ENCODE measurements at regions not wholly inside any gene's neighbourhood (a gene's known extent, or its start where the extent isn't known, plus 50 kb on each side); places are given as distances from the start of the nearest gene placed in this dataset.

DNA sequence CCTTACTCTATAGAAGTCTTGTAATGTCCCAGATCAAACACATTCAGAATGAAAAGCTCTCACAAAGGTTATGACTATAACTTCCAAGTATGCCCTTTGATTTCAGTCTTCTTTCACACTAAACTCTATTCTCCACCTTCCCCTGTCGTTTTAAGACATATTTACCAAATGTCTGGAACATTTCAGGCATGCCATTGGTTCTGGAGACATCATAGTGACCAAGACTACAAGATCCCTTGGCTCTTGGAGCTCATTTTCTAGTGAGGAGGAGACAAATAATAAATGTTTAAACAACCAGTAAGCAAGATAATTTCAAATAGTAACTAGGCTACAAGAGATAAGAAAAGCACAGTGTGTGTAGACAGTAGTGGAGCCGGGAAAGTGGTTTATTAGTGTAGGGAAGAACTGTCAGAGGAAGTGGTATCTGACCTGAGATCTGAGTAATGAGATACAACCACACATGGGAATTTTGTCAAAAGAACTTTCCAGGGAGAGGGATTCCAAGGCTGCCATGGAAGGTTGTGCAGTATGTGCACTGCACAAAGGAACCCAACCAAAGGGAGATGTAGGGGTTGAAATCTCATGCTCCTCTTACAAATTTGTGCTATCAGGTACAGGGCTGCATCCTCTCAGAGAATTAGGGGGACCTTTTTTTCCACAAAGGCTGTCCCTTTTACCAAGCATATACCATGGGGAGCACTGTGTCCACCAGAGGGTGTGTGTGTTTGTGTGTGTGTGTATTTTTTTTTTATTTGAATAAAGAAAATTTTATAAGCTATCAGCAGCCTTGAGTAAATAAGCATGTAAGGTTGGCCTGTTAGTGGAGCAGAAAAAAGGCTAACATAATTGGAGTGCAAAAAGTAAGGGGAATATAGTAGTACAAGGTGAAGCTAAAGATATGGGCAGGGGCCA lies 1279.1 kb upstream of the WWC1 start:
- no peak overlapping the region for H3K27ac ChIP-seq

DNA sequence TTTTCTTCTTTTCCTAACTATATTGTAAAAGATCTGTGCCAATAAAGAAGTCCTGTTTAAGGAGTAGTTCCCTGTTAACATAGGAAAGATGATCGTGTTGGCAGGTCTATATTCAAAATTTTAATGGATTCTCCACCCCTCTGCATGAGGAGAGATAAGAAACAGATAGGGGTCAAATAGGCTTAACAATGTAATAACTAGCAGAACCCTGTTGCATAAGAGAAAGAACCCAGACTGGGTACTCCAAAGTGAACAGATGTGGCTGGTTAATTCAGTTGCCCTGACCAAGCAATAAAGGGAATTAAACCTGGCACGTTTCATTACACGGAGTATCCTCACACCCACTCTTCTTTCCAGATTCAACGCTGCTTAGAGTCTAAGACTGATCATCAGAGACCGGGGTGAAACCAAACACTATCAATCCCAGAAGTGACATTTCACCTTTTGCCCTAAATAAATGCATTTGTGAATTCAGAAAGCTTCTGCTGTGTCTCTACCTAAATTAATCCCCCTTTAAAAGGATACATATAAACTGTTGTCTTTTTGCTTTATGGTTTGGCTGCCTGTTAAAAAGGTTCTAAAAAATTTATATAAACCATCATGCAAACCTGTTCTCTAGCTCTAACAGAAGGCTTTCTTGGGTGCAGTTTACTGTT lies 1276.9 kb upstream of the WWC1 start:
- no peak overlapping the region for H3K27ac ChIP-seq

More for the DNA sequence above, 1279.1 kb upstream of the WWC1 start:
- H3K4me3 ChIP-seq, result no peak overlapping the region

DNA sequence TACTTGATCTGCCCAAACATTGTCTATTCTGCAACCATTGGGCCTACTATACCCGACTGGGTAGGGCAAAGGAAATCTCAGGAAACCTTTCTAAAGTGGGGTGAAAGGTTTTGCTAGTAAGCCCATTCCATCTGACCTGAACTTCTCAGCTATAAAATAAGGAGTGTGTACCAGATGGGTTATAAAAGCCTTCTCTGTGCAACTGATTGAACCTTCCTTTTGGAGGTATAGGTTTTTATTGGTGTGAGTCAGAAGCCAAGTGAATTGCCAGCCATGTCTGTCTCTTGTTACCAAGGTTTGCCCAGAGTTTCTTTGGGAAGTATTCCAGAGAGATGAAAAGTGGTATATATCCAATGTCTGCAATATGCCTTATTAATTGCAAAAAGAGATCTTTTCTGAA lies 1271.0 kb upstream of the WWC1 start:
- Histone ChIP-seq H3K27ac (no peak overlapping the region), H3K4me3 (no peak overlapping the region)

More for the DNA sequence above, 1276.9 kb upstream of the WWC1 start:
- H3K4me3 ChIP-seq, result no peak overlapping the region

DNA sequence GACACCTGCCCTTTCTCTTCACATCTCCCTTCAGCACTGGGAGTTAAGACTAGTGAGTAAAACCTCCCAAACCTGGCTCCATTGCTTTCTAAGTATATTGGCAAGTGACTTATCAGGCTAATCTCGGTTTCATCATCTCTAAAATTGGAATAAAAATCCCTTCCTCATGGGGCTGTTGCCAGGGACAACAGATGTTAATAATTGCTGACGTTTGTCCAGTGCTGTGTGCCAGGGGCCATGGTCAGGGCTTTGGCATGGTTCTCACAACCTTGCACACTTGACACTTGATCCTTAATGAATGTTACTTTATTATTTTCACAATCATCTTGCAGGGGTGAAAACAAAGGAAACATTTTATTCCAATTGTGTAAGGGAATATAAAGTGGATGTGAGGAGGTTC lies 1262.0 kb upstream of the WWC1 start:
- no peak overlapping the region for H3K4me3 ChIP-seq

DNA sequence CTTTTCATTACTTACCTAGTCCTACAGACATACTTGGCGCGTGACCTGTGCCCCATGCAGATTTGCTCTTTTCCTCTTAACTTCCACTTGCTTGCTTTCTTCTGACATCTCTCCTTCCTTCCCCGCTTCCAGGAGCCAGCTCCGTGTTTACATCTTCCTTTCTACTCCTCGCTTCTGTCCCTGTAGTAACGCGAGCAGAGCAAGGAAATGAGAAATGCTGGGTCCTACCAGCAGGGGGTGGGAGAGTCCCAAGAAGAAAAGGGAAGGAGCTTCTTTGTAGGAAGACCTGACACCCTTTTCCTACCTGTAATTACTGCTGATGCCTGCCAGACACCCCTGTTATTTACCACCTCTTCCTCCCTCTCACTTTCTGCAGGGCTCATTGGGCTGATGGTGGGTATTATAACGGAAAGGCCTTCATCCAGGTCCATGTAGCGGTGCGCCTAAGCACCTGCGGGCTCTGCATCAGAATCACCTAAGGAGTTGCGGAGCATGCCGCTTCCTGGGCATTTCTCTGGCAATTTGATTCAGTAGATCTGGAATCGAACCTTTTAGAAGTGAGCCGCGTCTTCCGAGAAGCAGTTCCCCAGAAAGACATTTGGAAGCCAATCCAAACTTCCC lies 1260.8 kb upstream of the WWC1 start:
- Histone ChIP-seq H3K27ac (no peak overlapping the region), H3K4me3 (no peak overlapping the region)

More for the DNA sequence above, 1262.0 kb upstream of the WWC1 start:
- H3K27ac ChIP-seq, result no peak overlapping the region

DNA sequence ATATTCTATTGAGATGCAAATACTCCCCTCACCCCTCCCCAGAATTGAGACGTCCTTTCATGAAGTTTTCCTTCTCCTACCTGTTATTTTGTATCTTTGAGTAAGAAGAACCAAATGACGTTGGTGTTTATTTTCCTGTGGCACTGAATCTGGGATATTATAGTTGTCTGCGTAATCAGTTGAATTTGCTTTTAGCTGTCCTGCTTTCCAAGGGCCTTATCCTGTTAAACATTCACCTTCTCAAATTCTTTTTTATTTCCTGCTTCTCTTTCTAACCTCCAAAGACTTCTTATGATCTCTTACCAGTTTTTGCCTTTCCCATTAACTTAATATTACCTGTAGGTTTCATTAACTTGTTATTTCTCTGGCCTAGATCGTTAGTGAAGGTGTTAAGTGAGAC lies 1254.9 kb upstream of the WWC1 start:
- no peak overlapping the region for H3K27ac ChIP-seq
- H3K4me3 ChIP-seq, result no peak overlapping the region

DNA sequence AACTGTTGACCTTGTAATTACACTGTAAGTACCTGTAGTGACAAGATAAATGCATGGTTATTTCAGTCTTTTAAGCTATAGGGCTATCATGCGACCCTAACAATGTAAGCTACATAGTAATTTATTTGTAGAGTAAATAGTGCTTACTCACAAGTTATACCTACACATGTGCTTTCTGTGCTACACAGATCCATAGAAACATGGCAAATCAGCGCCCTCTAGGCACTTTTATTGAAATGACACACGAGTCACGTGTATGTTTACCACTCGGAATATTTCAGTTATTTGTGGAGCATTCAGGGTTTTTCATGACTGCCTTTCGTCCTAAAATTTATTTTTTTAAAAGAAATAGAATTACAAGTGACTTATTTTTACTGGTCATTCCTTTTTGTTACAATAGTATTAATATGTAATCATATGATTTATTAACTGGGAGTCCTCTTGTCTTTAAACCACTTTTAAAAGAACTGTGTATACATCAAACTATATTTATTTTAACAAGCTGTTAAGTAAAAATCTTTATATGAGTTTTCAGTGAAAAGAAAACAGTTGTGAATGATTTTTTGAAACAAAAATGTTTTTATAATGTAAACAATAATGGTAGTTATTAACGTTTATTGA lies 1242.3 kb upstream of the WWC1 start:
- Histone ChIP-seq H3K27ac (no peak overlapping the region), H3K4me3 (no peak overlapping the region)

DNA sequence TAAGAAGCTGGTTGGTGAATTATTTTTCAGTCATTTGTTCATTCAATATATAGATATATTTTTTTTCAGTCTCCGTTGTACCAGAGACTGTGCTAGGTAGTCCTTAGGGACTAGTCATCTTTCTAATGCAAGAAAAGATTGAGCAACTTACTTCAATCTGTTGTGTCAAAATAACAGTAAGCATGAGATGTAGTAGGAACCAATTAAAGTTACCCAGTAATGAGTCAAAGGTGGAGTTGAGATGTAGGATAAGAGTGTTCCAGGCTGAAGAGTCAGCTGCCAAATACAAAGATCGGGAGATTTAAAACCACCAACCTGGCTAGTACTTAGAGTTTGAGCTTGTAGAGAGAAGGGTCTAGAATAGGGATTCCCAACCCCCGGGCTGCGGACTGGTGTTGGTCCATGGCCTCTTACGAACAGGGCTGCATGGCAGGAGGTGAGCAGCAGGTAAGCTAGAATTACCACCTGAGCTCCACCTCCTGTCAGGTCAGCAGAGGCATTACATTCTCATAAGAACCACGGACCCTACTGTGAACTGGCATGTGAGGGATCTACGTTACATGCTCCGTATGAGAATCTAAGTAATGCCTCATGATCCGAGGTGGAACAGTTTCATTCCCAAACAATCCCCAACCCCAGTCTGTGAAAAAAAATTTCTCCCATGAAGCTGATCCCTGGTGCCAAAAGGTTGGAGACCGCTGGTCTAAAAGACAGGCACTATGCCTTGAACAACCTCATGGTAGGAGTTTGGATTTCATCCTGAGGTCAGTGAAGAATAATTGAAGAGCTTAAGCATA lies 1241.5 kb upstream of the WWC1 start:
- Histone ChIP-seq H3K4me3 (no peak overlapping the region), H3K27ac (no peak overlapping the region)

DNA sequence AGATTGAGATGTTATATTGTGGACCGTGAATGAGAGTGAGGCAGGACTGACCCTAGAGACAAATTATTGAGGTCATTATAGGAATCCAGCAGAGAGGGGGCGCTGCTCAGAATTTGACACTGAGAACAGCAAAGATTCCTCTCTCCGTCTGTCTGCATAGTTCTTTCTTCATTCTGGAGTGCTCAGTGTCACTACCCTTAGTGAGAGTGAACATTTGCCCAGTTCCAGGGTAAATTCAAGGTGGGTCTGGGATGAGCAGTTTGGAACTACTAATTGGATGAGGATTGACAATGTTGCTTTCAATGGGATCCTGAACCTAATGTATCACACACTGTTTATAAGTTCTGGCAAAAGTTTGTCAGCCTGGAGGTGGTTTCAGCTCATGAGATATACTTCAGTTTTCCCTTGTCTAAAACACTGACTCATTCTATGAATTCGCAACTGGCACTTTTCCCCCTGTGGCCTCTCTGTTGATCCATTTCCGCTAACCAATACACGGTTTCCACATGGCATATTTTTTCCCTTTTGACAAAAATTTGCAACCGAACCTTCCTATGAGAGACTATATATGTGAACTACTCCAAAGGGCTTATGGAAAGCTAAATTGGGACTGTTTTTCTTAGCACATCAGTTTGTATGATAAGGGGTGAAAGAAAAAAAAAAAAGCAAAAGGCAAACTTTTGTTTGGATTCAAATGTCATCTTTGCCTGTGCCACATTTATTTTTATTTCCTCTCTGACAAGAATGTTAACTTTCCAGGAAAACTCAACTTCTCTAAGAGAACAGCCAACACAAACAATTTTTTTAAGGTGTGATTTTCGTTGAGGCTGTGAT lies 1240.7 kb upstream of the WWC1 start:
- Histone ChIP-seq H3K4me3 (no peak overlapping the region), H3K27ac (no peak overlapping the region)

DNA sequence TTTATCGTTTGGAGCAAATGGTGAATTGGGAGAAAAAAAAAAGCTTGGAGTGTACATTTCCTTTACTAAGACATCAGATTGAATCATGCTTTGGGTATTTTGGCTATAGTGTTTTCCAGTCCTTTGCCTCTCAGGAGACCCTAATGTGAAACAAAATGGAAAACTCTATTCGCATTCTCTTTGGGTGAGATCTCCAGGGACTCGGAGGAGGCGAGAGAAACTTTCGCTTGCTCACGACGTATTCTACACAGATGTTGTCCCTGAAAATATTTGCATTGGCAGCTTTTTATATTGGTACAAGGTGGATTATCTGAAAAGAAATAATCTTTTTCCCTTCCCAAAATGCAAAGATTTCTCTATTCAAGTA lies 1240.1 kb upstream of the WWC1 start:
- H3K4me3 ChIP-seq, result no peak overlapping the region
- H3K27ac ChIP-seq, result no peak overlapping the region

DNA sequence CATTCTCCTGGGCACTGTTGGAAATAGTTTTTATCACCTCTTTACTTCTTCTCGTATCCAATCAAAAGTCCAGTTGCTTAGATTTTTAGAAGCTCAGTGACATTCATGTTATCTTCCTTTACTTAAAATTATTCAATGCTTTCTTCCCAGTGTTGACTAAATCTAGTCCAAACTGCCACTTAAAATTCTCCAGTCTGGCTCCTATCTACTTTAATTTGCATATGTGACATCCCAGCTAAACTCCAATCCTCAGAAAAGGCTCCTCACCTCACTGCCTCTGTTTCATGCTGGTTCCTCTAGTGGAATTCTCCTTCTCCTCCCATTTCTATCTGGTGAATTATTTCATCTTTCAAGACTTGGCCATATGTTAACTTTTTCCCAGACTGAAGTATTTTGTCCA lies 1238.7 kb upstream of the WWC1 start:
- H3K27ac ChIP-seq, result no peak overlapping the region
- H3K4me3 ChIP-seq, result no peak overlapping the region

DNA sequence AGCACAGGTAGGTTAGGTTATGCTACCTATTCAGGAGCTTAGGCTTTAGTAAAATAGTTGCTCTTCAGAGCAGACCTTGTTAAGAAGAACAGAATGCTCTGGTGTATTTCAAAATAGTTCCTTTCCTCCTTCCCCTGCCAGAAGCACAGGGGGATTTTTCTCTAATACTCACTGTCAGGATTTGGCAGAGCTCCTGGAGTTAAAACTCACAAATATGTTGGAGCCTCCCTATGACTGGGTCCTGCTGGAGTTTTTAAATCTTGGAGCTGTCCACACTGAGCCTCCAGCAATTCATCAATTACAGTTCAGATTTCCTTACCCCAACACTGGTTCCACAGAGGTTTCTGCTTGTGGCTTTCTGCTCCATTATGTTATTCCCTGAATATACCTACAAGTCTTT lies 1233.8 kb upstream of the WWC1 start:
- Histone ChIP-seq H3K27ac (no peak overlapping the region), H3K4me3 (no peak overlapping the region)

DNA sequence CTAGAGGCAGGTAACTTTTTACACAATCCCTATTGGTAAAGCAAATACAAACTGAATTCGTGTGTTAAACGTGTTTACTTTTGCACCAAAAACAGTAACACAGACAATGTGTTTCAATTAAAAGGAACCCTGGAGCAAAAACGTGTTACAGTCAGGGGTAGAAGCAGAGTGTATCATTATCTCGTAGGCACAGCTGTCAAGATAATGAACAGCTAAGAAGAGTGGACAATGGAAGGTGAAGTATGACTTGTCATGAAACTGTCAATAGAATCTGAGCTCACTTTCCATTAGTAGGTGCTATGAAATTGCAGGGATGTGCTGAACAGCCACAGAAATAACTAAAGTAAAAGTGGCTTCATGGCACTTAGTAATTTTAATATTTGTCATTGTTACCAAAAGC lies 1229.8 kb upstream of the WWC1 start:
- Histone ChIP-seq H3K4me3 (no peak overlapping the region), H3K27ac (no peak overlapping the region)

DNA sequence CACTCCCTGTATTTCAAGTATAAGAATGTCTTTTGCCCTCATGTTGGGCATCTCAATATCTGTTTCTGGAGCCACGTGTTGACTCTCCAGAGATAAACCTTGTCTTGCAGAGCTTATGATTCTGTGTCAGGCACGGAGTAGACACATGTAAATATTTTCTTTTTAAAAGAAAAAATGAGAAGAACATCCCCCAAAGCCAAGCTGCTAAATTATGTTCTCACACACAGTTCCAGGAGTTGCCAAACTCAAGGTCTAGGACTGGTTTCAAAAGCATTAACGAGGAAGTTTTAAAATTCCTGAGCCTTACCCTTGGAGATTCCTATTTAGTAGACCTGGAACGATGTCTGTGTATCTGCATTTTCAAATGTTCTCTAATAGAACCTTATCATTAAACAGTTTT lies 1228.3 kb upstream of the WWC1 start:
- Histone ChIP-seq H3K4me3 (no peak overlapping the region), H3K27ac (no peak overlapping the region)

DNA sequence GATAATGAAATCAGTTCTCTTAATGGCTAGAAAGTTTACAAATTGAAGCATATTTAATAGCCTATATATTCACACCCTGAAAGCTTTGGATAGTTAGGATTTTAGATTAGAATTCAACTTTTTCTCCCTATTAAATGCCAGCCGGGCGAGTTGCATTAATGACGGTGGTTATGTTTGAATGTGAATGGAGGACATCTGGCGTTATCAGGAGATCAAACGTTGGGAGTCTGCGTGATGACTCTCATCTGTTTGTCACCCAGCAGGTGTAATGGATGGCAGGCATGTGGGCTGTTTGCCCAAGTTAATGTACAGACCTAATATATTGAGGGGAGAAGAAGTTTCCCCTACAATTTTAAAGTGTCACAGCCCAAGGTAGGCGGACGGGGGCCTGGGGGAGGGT lies 1227.7 kb upstream of the WWC1 start:
- H3K4me3 ChIP-seq, result no peak overlapping the region

DNA sequence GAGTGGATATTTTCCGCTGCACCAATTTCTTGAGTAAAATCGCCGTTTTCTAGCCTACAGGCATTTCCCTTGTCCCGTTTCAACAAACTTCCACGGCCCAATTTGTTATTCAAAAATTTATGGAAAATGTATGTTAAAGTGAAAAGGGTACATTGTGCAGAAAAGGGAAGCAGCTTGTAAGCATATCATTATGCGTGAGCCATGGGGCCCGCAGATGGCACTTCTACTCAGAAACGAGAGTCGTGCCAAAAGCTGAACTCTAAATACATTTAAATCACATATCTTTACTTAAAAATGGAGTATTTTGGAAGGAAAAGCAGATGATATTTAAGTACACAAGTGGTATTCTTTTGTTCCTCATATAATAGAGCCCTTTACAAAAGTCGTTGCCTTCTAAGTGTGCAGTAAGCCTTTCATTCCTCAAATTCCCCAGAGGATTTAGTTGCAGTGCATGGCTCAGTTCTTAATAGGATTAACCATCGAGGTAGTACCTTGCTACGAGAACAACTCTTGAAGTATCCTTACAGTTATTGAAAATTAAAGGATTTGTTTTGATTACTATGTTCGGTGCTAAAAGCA lies 1227.2 kb upstream of the WWC1 start:
- no peak overlapping the region for H3K4me3 ChIP-seq

More for the DNA sequence above, 1227.7 kb upstream of the WWC1 start:
- no peak overlapping the region for H3K27ac ChIP-seq

DNA sequence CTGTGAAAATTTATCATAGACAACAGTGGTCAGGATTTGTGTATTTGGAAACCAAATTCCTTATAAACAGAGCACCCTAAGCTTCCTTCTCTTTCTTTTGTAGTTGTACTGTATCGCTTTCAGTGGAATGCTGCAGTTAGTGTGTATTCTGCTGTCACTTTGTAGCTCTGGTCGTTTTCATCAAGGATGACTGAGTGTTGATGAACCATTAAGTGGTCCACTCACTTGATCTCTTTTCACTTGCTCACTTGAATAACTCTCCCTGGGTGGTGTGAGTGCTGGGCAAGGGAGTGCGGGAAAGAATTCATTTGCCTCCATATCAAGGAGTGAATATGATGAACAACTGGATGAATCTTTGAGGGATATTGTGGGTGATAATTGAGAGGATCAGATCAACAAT lies 1225.7 kb upstream of the WWC1 start:
- H3K27ac ChIP-seq, result no peak overlapping the region
- H3K4me3 ChIP-seq, result no peak overlapping the region

More for the DNA sequence above, 1227.2 kb upstream of the WWC1 start:
- no peak overlapping the region for H3K27ac ChIP-seq

DNA sequence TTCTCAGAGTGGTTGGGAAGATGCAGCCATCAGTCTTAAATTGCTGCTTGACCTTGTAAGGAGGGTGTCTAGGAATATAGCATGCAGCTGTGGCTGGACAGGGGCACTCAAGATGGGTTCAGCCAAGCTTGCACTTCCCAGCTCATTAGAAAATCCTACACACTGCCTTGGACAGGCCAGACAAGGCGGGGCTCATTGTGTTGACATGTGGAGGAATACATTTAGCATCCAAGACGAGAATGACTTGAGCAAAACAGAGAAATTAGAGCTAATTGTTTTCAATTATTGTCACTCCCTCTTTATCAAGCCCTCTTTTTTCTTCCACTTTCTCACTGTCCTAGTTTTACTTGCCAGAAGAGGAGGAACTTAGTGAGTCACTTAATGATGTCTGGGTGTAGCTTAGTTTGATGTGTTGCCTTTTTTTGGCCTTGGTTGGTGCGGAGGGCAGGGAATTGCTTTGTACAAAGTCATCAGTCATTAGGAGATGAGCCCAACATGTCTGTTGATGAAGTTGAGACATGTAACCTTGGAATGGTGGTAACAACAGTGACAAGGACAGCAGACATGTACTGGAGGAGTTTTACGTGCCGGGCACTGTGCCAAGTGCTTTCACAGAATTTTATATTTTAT lies 1219.3 kb upstream of the WWC1 start:
- Histone ChIP-seq H3K4me3 (no peak overlapping the region), H3K27ac (no peak overlapping the region)
